HCT116 (cell line): ENCODE measurements at regions not wholly inside any gene's neighbourhood (a gene's known extent, or its start where the extent isn't known, plus 50 kb on each side); places are given as distances from the start of the nearest gene placed in this dataset.

Experiments
- ATAC-seq: fragments of 200-7000 bp; cut with Tn5 transposase; 2 replicates; pipeline ENCODE4 v1.9.1; 2020; ENCODE audit warnings: mild to moderate bottlenecking, moderate library complexity
- BruUV-seq: library from RNA; stranded (reverse); fragments of 400-500 nt; replicated peaks from 2 replicates; lab custom pipeline; 2021; lab: Mats Ljungman, UMichigan
- CTCF ChIA-PET: fragments of 300-600 bp; sonication (Branson Sonifier 250); formaldehyde crosslinking; loops from one replicate; lab custom pipeline; 2021; ENCODE audit warnings: antibody characterized with exemption; lab: Charles Lee
- POLR2A ChIA-PET: fragments of 300-600, 350-600 bp; sonication (Branson Sonifier 250); formaldehyde crosslinking; loops from one replicate; lab custom pipeline; 2021; ENCODE audit warnings: antibody characterized with exemption; lab: Charles Lee
- RAD21 ChIA-PET, 2 experiments: fragments of 300-600 bp; sonication (Branson Sonifier 250); formaldehyde crosslinking; loops; one replicate each; lab custom pipeline; 2023; ENCODE audit warnings: low total read pairs in 2 of 2; ENCODE audit not compliant: uncharacterized antibody in 2 of 2, unreplicated experiment in 2 of 2, low non-redundant PET in 1 of 2; lab: Charles Lee
- DNase-seq: peaks from one replicate; pipeline ENCODE4 v3.0.0-alpha.2; 2010; ENCODE audit warnings: low read depth, low spot score
- H2AFZ ChIP-seq: fragments of 200-600 bp; shearing (Covaris generic), sonication (generic); 2 replicates; pipeline ENCODE4 v1.6.1; 2017; ENCODE audit warnings: low read depth, mixed run types, mixed read lengths, antibody characterized with exemption, low read length; ENCODE audit not compliant: poor library complexity, severe bottlenecking
- H3K27ac ChIP-seq: 2 replicates; pipeline ENCODE4 v1.5.1; 2012; ENCODE audit warnings: low read depth, low read length
- H3K27me3 ChIP-seq: fragments of 200-600 bp; sonication (generic); 2 replicates; pipeline ENCODE4 v1.6.1; 2016; ENCODE audit warnings: mixed run types, low read length, mixed read lengths; ENCODE audit not compliant: insufficient read depth
- H3K36me3 ChIP-seq, 2 experiments: fragments of 200-500 bp in 1 of 2; fragments of 200-600 bp in 1 of 2; sonication (Bioruptor generic) in 1 of 2; sonication (generic) in 1 of 2; 2 replicates each; pipeline versions ENCODE4 v1.5.1 to v1.6.1; 2014 to 2016; ENCODE audit warnings: low read length in 2 of 2, inconsistent platforms in 1 of 2, mixed read lengths in 1 of 2, mixed run types in 1 of 2; ENCODE audit not compliant: insufficient read depth in 2 of 2, control insufficient read depth in 1 of 2
- H3K4me1 ChIP-seq, 2 experiments: fragments of 200-600 bp in 1 of 2; sonication (generic) in 1 of 2; 2 replicates each; pipeline versions ENCODE4 v1.5.1 to v1.6.1; 2012 to 2017; ENCODE audit warnings: low read length in 2 of 2, inconsistent platforms in 1 of 2, mild to moderate bottlenecking in 1 of 2, mixed read lengths in 1 of 2, mixed run types in 1 of 2, moderate library complexity in 1 of 2; ENCODE audit not compliant: insufficient read depth in 2 of 2, control insufficient read depth in 1 of 2
- H3K4me2 ChIP-seq: fragments of 200-600 bp; sonication (generic); 2 replicates; pipeline ENCODE4 v1.6.1; 2017; ENCODE audit warnings: mixed run types, low read length, mixed read lengths
- H3K4me3 ChIP-seq, 2 experiments: fragments of 200-600 bp in 1 of 2; sonication (generic) in 1 of 2; replicated peaks in 1 of 2; 2 replicates each; pipeline ENCODE4 v1.5.1; 2011 to 2016; ENCODE audit warnings: low read length in 2 of 2, control low read depth in 1 of 2, low read depth in 1 of 2, mild to moderate bottlenecking in 1 of 2, mixed read lengths in 1 of 2, mixed run types in 1 of 2
- H3K79me2 ChIP-seq: fragments of 200-600 bp; sonication (generic); 2 replicates; pipeline ENCODE4 v1.6.1; 2017; ENCODE audit warnings: mild to moderate bottlenecking, mixed run types, low read length, moderate library complexity, mixed read lengths; ENCODE audit not compliant: insufficient read depth
- H3K9ac ChIP-seq: fragments of 200-600 bp; sonication (generic); 2 replicates; pipeline ENCODE4 v1.6.1; 2016; ENCODE audit warnings: low read length, mixed read lengths
- H3K9me2 ChIP-seq: fragments of 200-600 bp; sonication (generic), shearing (Covaris generic); 2 replicates; pipeline ENCODE4 v1.6.1; 2017; ENCODE audit warnings: mixed run types, mild to moderate bottlenecking, moderate library complexity; ENCODE audit not compliant: insufficient read depth
- H3K9me3 ChIP-seq, 2 experiments: fragments of 200-500 bp in 1 of 2; fragments of 200-600 bp in 1 of 2; sonication (Bioruptor generic) in 1 of 2; sonication (generic) in 1 of 2; 2 replicates each; pipeline ENCODE4 v1.6.1; 2014 to 2017; ENCODE audit warnings: low read length in 2 of 2, mixed read lengths in 2 of 2, inconsistent platforms in 1 of 2, low read depth in 1 of 2, mild to moderate bottlenecking in 1 of 2, mixed run types in 1 of 2, moderate library complexity in 1 of 2; ENCODE audit not compliant: control insufficient read depth in 1 of 2, insufficient read depth in 1 of 2
- H4K20me1 ChIP-seq: fragments of 200-600 bp; sonication (generic), shearing (Covaris generic); 2 replicates; pipeline ENCODE4 v1.6.1; 2017; ENCODE audit warnings: mixed run types, mild to moderate bottlenecking, moderate library complexity; ENCODE audit not compliant: insufficient read depth
- CBX3 ChIP-seq: IDR thresholded peaks from 2 replicates; pipeline ENCODE4 v1.6.1; 2012; ENCODE audit warnings: low read depth
- EGR1 ChIP-seq: IDR thresholded peaks from 2 replicates; pipeline ENCODE4 v1.6.1; 2012; ENCODE audit warnings: low read depth
- EZH2 ChIP-seq: fragments of 200-600 bp; sonication (generic); IDR thresholded peaks from 2 replicates; pipeline ENCODE4 v1.6.1; 2017; ENCODE audit warnings: antibody characterized with exemption, mixed run types
- JUND ChIP-seq: IDR thresholded peaks from 2 replicates; pipeline ENCODE4 v1.6.1; 2012
- YY1 ChIP-seq: IDR thresholded peaks from 2 replicates; pipeline ENCODE4 v1.6.1; 2011; ENCODE audit warnings: low read length, low read depth, moderate library complexity, mild to moderate bottlenecking; ENCODE audit not compliant: insufficient replicate concordance; ENCODE audit errors: extremely low read depth
- ZFX ChIP-seq: fragments of 450-650 bp; IDR thresholded peaks from 2 replicates; pipeline ENCODE4 v1.6.1; 2017
- intact Hi-C: fragments of 100-400 bp; cut with micrococcal nuclease; formaldehyde crosslinking; loops from 2 replicates; pipeline ENCODE4 v1.10.0; 2022
- TF ChIP-seq, protein P1 (sequence below): IDR thresholded peaks from 2 replicates; pipeline ENCODE4 v1.6.1; 2012

DNA sequence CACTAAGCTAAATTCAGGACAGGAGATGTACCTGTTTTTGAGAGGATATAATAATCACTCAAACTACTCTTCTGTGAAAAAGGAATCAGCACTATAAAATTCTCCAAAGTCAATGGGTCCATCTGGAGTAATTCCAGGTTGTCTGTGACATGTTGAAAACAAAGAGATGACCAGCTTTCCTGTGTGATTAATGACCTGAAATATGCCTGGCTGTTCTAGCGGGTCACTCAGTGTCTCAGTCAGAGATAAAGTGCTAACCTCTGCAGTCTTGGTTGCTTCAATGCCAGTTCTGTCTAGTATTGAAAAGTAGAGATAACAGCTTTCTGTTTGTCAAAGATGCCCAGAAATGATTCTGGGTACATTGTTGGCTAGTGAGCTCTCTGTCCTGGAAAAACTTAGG is 722.6 kb upstream of the TENM4 start:
- H3K27ac ChIP-seq = no peak overlapping the region
- BruUV-seq = no TSS peak
- no peaks in the 10 kb centered on the region for H3K79me2 ChIP-seq
- TF ChIP-seq ZFX (no peak), EGR1 (no peak), CBX3 (no peak), JUND (no peak), YY1 (no peak)
- TF ChIP-seq, protein P1, sequence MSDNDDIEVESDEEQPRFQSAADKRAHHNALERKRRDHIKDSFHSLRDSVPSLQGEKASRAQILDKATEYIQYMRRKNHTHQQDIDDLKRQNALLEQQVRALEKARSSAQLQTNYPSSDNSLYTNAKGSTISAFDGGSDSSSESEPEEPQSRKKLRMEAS = no peak
- H3K9me3 ChIP-seq = peaks cover 5 to 21% of the 10 kb centered on the region in 2 experiments; a peak in 3 of 4 replicates
- H3K36me3 ChIP-seq = no peaks in the 10 kb centered on the region
- no peak overlapping the region for H3K4me2 ChIP-seq
- H4K20me1 ChIP-seq = no peaks in the 10 kb centered on the region
- no peak overlapping the region for H3K4me3 ChIP-seq
- no peaks in the 10 kb centered on the region for H3K4me1 ChIP-seq
- no peak for ATAC-seq
- ChIA-PET RAD21 (no interaction called here), POLR2A (no interaction called here), CTCF (no interaction called here)
- H3K27me3 ChIP-seq = no peaks in the 10 kb centered on the region
- no peak overlapping the region for H2AFZ ChIP-seq
- no peak overlapping the region for H3K9ac ChIP-seq
- no peaks in the 10 kb centered on the region for H3K9me2 ChIP-seq
- DNase-seq = no peak
- intact Hi-C loops = no loop called here

DNA sequence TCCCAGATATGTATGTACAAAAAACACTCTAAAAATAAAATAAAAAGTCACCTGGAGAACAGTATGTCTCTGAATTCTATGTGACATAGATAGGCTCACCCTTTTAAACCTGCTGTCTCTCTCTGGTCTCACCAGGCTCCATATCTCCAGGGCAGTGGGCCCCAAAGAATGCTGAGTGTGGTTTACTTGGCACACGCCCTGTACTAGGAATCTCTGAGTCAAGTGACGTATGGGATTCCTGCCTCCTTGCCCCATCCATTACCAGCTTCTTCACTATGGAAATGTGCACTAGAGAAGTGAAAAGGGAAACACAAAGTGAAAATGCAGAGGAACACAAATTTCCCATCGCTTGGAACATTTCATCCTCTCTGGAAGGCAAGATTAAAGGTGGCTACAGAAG is 722.2 kb upstream of the TENM4 start:
- DNase-seq = no peak
- Histone ChIP-seq H3K4me1 (no peaks in the 10 kb centered on the region), H3K27ac (no peak overlapping the region), H3K79me2 (no peaks in the 10 kb centered on the region), H3K4me2 (no peak overlapping the region), H3K36me3 (no peaks in the 10 kb centered on the region), H4K20me1 (no peaks in the 10 kb centered on the region), H3K9me3 (peaks cover 5 to 21% of the 10 kb centered on the region in 2 experiments; a peak in 3 of 4 replicates), H3K9ac (no peak overlapping the region), H3K4me3 (no peak overlapping the region), H2AFZ (no peak overlapping the region), H3K9me2 (no peaks in the 10 kb centered on the region), H3K27me3 (no peaks in the 10 kb centered on the region)
- intact Hi-C loops = no loop called here
- ATAC-seq = no peak
- ChIA-PET RAD21 (no interaction called here), CTCF (no interaction called here), POLR2A (no interaction called here)
- no TSS peak for BruUV-seq
- no peak for TF ChIP-seq EZH2
